T-cell (primary cell): ENCODE measurements at regions not wholly inside any gene's neighbourhood (a gene's known extent, or its start where the extent isn't known, plus 50 kb on each side); places are given as distances from the start of the nearest gene placed in this dataset.

Source experiments
- ATAC-seq, 4 experiments: fragments of 200-7000 bp in 3 of 4; fragments of 150-1000 bp in 1 of 4; cut with Tn5 transposase; replicated peaks in 1 of 4; 1 replicate in 3 of 4; 2 replicates in 1 of 4; pipeline ENCODE4 v1.10.0; 2021; ENCODE audit warnings: moderate library complexity in 3 of 4, mild to moderate bottlenecking in 2 of 4, moderate number of reproducible peaks in 1 of 4
- CTCF ChIA-PET, 2 donors: fragments of 300-600 bp; sonication (Branson Sonifier 250); formaldehyde crosslinking; loops; one replicate each; lab custom pipeline; 2022; ENCODE audit warnings: antibody characterized with exemption in 2 of 2; lab: Charles Lee
- POLR2A ChIA-PET, 2 donors: fragments of 300-600 bp; sonication (Branson Sonifier 250); formaldehyde crosslinking; loops; one replicate each; lab custom pipeline; 2022; ENCODE audit warnings: antibody characterized with exemption in 2 of 2; lab: Charles Lee
- DNase-seq, 35 experiments: peaks; one replicate each; pipeline versions ENCODE4 v3.0.0 to v3.0.0-alpha.2; 2013 to 2023
- H3K27ac ChIP-seq: one replicate; pipeline ENCODE4 v1.5.1; 2013; ENCODE audit warnings: low read length
- H3K27me3 ChIP-seq, 2 experiments: replicated peaks in 1 of 2; 1 replicate in 1 of 2; 2 replicates in 1 of 2; pipeline versions ENCODE4 v1.6.1 to v1.7.0; 2013; ENCODE audit warnings: low read length in 1 of 2, mixed read lengths in 1 of 2; ENCODE audit not compliant: control insufficient read depth in 2 of 2, insufficient read depth in 2 of 2; ENCODE audit errors: extremely low read depth in 1 of 2
- H3K36me3 ChIP-seq, 2 donors: 1 replicate in 1 of 2; 2 replicates in 1 of 2; pipeline versions ENCODE4 v1.6.1 to v1.7.0; 2013; ENCODE audit warnings: low read length in 1 of 2; ENCODE audit not compliant: control insufficient read depth in 2 of 2, insufficient read depth in 1 of 2; ENCODE audit errors: extremely low read depth in 1 of 2
- H3K4me1 ChIP-seq, 2 experiments: 1 replicate in 1 of 2; 2 replicates in 1 of 2; pipeline versions ENCODE4 v1.6.1 to v1.7.0; 2013; ENCODE audit warnings: low read length in 2 of 2, mixed read lengths in 1 of 2; ENCODE audit not compliant: insufficient read depth in 2 of 2, control insufficient read depth in 1 of 2; ENCODE audit errors: extremely low read depth in 1 of 2
- H3K4me3 ChIP-seq, 2 donors: 1 replicate in 1 of 2; 2 replicates in 1 of 2; pipeline versions ENCODE4 v1.5.1 to v1.7.0; 2013; ENCODE audit warnings: mild to moderate bottlenecking in 2 of 2, low read length in 1 of 2, moderate library complexity in 1 of 2; ENCODE audit not compliant: control insufficient read depth in 1 of 2; ENCODE audit errors: extremely low read depth in 1 of 2
- H3K9me3 ChIP-seq: 2 replicates; pipeline ENCODE4 v1.7.0; 2013
- H3K27ac Mint-ChIP-seq, 2 donors: one replicate each; pipeline ENCODE4 v1.8.0; 2020 to 2021; ENCODE audit warnings: mild to moderate bottlenecking in 2 of 2, mixed read lengths in 2 of 2
- H3K27me3 Mint-ChIP-seq, 2 donors: one replicate each; pipeline ENCODE4 v1.8.0; 2021 to 2022; ENCODE audit warnings: mixed read lengths in 2 of 2
- H3K36me3 Mint-ChIP-seq: one replicate; pipeline ENCODE4 v1.8.0; 2021; ENCODE audit warnings: mixed read lengths
- H3K4me1 Mint-ChIP-seq, 3 donors: one replicate each; pipeline ENCODE4 v1.8.0; 2020 to 2022; ENCODE audit warnings: mixed read lengths in 3 of 3, mild to moderate bottlenecking in 1 of 3
- H3K4me3 Mint-ChIP-seq, 3 donors: one replicate each; pipeline ENCODE4 v1.8.0; 2020 to 2022; ENCODE audit warnings: mild to moderate bottlenecking in 3 of 3, mixed read lengths in 3 of 3, moderate library complexity in 3 of 3
- H3K9me3 Mint-ChIP-seq, 3 donors: one replicate each; pipeline ENCODE4 v1.8.0; 2020 to 2022; ENCODE audit warnings: mixed read lengths in 3 of 3
- WGBS: methylation state at CpG from one replicate; pipeline ENCODE4 v1.1.5; 2013; ENCODE audit warnings: missing lambda C conversion rate; ENCODE audit not compliant: insufficient coverage; 5-methylcytosine and 5-hydroxymethylcytosine counted together

DNA sequence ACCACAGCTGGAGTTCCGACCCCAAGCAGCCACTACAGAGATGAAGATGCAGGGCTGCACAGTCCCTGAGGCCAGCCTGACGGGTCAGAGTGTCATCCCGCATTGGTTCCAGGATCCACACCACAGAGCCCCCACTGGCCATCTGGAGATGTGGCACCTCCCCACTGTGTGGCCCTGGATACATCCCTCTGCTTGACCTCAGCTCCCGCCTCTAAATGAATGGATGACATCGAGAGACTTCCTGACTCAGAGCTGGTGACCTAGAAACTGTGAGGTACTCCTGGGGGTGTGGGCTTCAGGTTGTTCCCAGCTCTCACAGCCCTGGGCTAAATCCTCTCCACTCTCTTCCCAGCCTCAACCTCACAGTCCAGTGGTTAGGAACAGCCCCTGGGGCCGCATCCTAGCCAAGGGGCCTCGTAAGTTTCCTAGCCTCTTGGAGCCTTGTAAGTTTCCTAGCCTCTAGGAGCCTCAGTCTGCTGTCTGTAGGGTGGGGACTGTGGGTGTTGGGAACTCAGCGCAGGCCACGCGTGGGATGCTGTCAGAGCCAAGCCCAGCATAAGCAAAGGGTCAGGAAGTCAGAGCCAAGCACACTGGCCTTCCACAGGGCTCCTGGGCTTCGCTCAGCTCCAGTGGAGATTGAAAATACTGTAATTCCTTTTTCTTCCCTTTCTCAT lies 87.5 kb upstream of the RUNX3 start:
- Histone ChIP-seq H3K27me3 (no peaks in the 10 kb centered on the region), H3K4me3 (no peak overlapping the region), H3K27ac (no peak overlapping the region), H3K4me1 (peaks cover 22 to 73% of the 10 kb centered on the region in 2 experiments), H3K36me3 (no peaks in the 10 kb centered on the region), H3K9me3 (no peaks in the 10 kb centered on the region)
- ATAC-seq (no peak), DNase-seq (peak in 1 of 35 experiments; percentile 47)
- H3K9me3 Mint-ChIP-seq, result no peaks in the 10 kb centered on the region
- no peaks in the 10 kb centered on the region for H3K36me3 Mint-ChIP-seq
- H3K27me3 Mint-ChIP-seq, result no peaks in the 10 kb centered on the region
- H3K4me1 Mint-ChIP-seq, result peaks cover 36 to 62% (median 54%) of the 10 kb centered on the region in 3 donors
- ChIA-PET CTCF (no interaction called here), POLR2A (no interaction called here)
- H3K27ac Mint-ChIP-seq, result peak overlapping the region; percentile 27 to 82
- WGBS, result 92% methylated on average over 7 of the region's 11 CpGs
- H3K4me3 Mint-ChIP-seq, result no peak overlapping the region

DNA sequence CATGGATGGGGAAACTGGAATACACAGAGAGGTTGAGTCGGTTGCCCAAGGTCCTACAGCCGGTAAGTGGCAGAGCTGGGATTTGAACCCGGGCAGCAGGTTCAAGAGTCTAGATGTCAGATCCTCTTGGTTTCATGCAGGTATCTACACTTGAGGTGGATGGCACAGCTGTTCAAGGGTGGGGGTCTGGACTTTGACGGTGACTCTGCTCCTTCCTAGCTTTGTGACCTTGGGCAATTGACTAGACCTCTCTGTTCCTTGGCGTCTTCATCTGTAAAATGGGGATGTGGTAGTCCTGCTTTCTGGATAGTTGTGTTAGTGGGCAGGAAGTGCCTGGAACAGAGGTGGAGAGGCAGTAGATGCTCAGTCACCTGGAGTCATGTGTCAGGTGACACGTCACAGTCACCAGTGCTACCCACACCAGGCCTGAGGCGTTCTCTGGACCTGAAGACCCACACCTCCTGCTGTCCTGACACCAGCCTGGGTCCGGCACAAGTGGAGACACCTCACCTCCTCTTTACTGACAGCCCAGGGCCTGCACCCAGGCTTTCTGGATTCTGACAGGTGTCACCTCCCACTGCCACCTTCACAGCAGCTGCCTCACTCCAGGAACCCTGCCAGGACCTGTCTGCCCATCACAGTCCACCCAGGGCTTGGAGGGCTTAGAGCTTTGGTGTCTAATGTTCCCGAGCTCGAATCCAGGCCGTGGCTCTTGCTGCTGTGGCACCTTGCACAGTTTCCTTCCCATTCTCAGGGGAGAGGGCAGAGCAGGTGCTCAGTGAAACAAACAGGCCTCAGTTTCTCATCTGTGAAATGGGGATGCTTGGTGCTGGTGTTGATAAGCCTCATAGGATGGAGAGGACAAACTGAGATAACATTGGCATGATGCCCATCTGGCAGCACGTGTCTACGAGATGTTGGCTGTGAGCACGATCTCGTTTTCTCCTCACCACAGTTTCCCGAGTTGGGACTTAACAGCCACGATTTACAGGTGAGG lies 83.2 kb upstream of the RUNX3 start:
- peak overlapping the region in 1 of 2 donors; percentile 55 for H3K27ac Mint-ChIP-seq
- no peaks in the 10 kb centered on the region for H3K27me3 Mint-ChIP-seq
- no peaks in the 10 kb centered on the region for H3K27me3 ChIP-seq
- no peaks in the 10 kb centered on the region for H3K9me3 ChIP-seq
- ChIA-PET POLR2A (interaction anchor here (0.6 to 0.9 kb wide), 2 partner anchors 9 to 45 kb away, joined by 4 to 6 read pairs; no protein-coding TSS in a partner anchor), CTCF (no interaction called here)
- no peaks in the 10 kb centered on the region for H3K9me3 Mint-ChIP-seq
- DNase-seq, result no peak
- H3K4me1 Mint-ChIP-seq, result peaks cover 26 to 52% (median 43%) of the 10 kb centered on the region in 3 donors
- 83% methylated on average over 10 of the region's 17 CpGs for WGBS
- H3K27ac ChIP-seq, result no peak overlapping the region
- H3K4me1 ChIP-seq, result peaks cover 3 to 60% of the 10 kb centered on the region in 2 experiments
- H3K4me3 Mint-ChIP-seq, result no peak overlapping the region
- H3K36me3 ChIP-seq, result no peaks in the 10 kb centered on the region
- ATAC-seq, result no peak
- H3K36me3 Mint-ChIP-seq, result no peaks in the 10 kb centered on the region
- no peak overlapping the region for H3K4me3 ChIP-seq

- Mint-ChIP-seq H3K4me1 (peaks cover 38 to 52% (median 44%) of the 10 kb centered on the region in 3 donors), H3K27ac (peak overlapping the region in 1 of 2 donors; percentile 61), H3K9me3 (no peaks in the 10 kb centered on the region), H3K4me3 (peak overlapping the region in 1 of 3 donors; percentile 23), H3K36me3 (no peaks in the 10 kb centered on the region), H3K27me3 (no peaks in the 10 kb centered on the region)
- 99% methylated on average over 5 of the region's 13 CpGs for WGBS
- ATAC-seq, result peak; percentile 28 to 61 (median 54)
- H3K4me3 ChIP-seq, result no peak overlapping the region
- ChIA-PET POLR2A (interaction anchor here (0.6 to 0.9 kb wide), 2 partner anchors 10 to 44 kb away, joined by 4 to 6 read pairs; no protein-coding TSS in a partner anchor), CTCF (no interaction called here)
- H3K27ac ChIP-seq, result no peak overlapping the region
- no peaks in the 10 kb centered on the region for H3K36me3 ChIP-seq
- H3K9me3 ChIP-seq, result no peaks in the 10 kb centered on the region
- no peaks in the 10 kb centered on the region for H3K27me3 ChIP-seq
- DNase-seq, result no peak
- H3K4me1 ChIP-seq, result peaks cover 7 to 60% of the 10 kb centered on the region in 2 experiments
Observed at GRCh38 chr1:25011943-25012638, 82.0 kb upstream of the RUNX3 start.

DNA sequence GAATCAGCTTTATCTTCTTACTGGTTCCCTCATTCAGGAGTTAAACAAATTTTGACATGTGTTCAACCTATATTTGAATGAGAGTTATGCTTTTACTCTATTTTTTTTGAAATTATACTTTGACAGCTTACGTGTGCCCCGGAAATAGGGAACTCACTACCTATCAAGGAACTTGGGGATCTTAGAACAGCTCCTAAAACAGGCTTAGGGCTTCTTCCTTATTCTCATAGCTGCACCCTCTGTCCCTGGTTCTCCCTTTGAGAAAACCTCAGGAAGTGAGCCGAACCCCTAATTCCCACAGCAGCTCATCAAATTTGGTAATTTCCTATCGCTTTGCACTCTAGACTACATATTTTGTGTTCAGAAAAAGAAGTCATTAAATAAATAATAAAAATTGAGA lies 81.2 kb upstream of the RUNX3 start:
- H3K4me3 Mint-ChIP-seq, result no peak overlapping the region
- H3K36me3 Mint-ChIP-seq, result no peaks in the 10 kb centered on the region
- H3K27me3 Mint-ChIP-seq, result no peaks in the 10 kb centered on the region
- H3K27ac Mint-ChIP-seq, result peak overlapping the region in 1 of 2 donors; percentile 48
- Histone ChIP-seq H3K9me3 (no peaks in the 10 kb centered on the region), H3K27ac (no peak overlapping the region), H3K27me3 (no peaks in the 10 kb centered on the region), H3K4me1 (peaks cover 8 to 64% of the 10 kb centered on the region in 2 experiments), H3K36me3 (no peaks in the 10 kb centered on the region), H3K4me3 (no peak overlapping the region)
- POLR2A ChIA-PET, result interaction anchor here in 1 of 2 donors (0.7 kb wide), 1 partner anchor 49 kb away, joined by 3 read pairs; no protein-coding TSS in a partner anchor
- no peak for ATAC-seq
- no CpG with 5 or more reads among the region's 4 CpGs for WGBS
- no peak for DNase-seq
- H3K4me1 Mint-ChIP-seq, result peaks cover 46 to 59% (median 52%) of the 10 kb centered on the region in 3 donors
- CTCF ChIA-PET, result interaction anchor here in 1 of 2 donors (0.9 kb wide), 1 partner anchor 20 kb away, joined by 3 read pairs; no protein-coding TSS in a partner anchor
- H3K9me3 Mint-ChIP-seq, result no peaks in the 10 kb centered on the region

- Histone ChIP-seq H3K4me1 (peaks cover 8 to 65% of the 10 kb centered on the region in 2 experiments), H3K36me3 (no peaks in the 10 kb centered on the region), H3K9me3 (no peaks in the 10 kb centered on the region), H3K4me3 (no peak overlapping the region), H3K27ac (no peak overlapping the region), H3K27me3 (no peaks in the 10 kb centered on the region)
- peak in 3 of 4 experiments; percentile 32 to 48 (median 34) for ATAC-seq
- WGBS, result 64% methylated on average over 1 of the region's 3 CpGs
- CTCF ChIA-PET, result interaction anchor here in 1 of 2 donors (1.0 kb wide), 1 partner anchor 13 kb away, joined by 3 read pairs; no protein-coding TSS in a partner anchor
- H3K36me3 Mint-ChIP-seq, result no peaks in the 10 kb centered on the region
- POLR2A ChIA-PET, result no interaction called here
- H3K4me1 Mint-ChIP-seq, result peaks cover 56 to 58% (median 56%) of the 10 kb centered on the region in 3 donors
- peak overlapping the region in 1 of 2 donors; percentile 68 for H3K27ac Mint-ChIP-seq
- no peaks in the 10 kb centered on the region for H3K9me3 Mint-ChIP-seq
- DNase-seq, result no peak
- no peak overlapping the region for H3K4me3 Mint-ChIP-seq
- H3K27me3 Mint-ChIP-seq, result no peaks in the 10 kb centered on the region
Observed at GRCh38 chr1:25009671-25010262, 79.7 kb upstream of the RUNX3 start.
